Effector CD8-positive, alpha-beta T cell (primary cell): ENCODE measurements at regions not wholly inside any gene's neighbourhood (a gene's known extent, or its start where the extent isn't known, plus 50 kb on each side); places are given as distances from the start of the nearest gene placed in this dataset.
"Not testable (repeated sequence)": the region's sequence is repeated elsewhere in the genome, so short reads cannot be mapped to it uniquely, and the experiment has no call there.

ENCODE experiments used
- DNase-seq: peaks from one replicate; lab custom pipeline; 2025; lab: John Stamatoyannopoulos, UW

GRCh38 chr7:148514236-148514635 lies 76.3 kb upstream of the C7orf33 start:
- DNase-seq, result no peak

- DNase-seq, result no peak
Observed at GRCh38 chr7:148515237-148515636, 75.3 kb upstream of the C7orf33 start.

- DNase-seq, result no peak
Observed at GRCh38 chr7:148515728-148516695, 74.6 kb upstream of the C7orf33 start.

GRCh38 chr7:148519386-148519785 lies 71.2 kb upstream of the C7orf33 start:
- DNase-seq, result not testable (repeated sequence)

- DNase-seq, result no peak
Observed at GRCh38 chr7:148521271-148521670, 69.3 kb upstream of the C7orf33 start.

- DNase-seq, result no peak
Observed at GRCh38 chr7:148523550-148523949, 67.0 kb upstream of the C7orf33 start.

GRCh38 chr7:148524479-148525224 lies 65.9 kb upstream of the C7orf33 start:
- no peak for DNase-seq

- peak; percentile 71 for DNase-seq
Observed at GRCh38 chr7:148527717-148528168, 62.8 kb upstream of the C7orf33 start.

- no peak for DNase-seq
Observed at GRCh38 chr7:148535217-148535616, 55.3 kb upstream of the C7orf33 start.

- no peak for DNase-seq
Observed at GRCh38 chr7:148537435-148537834, 53.1 kb upstream of the C7orf33 start.

- no peak for DNase-seq
Observed at GRCh38 chr7:148540041-148540738, 50.4 kb upstream of the C7orf33 start.
